KMS-11 (cell line): ENCODE measurements at regions not wholly inside any gene's neighbourhood (a gene's known extent, or its start where the extent isn't known, plus 50 kb on each side); places are given as distances from the start of the nearest gene placed in this dataset.
A peak's percentile ranks its signal among the peaks of the same experiment; 100 is the strongest.

Experiments used
- H2AFZ ChIP-seq: fragments of 200-600 bp; sonication (generic); 2 replicates; pipeline ENCODE4 v1.6.1; 2016; ENCODE audit warnings: antibody characterized with exemption, mixed run types, low read depth
- H3K27ac ChIP-seq: fragments of 200-600 bp; sonication (generic); 2 replicates; pipeline ENCODE4 v1.6.1; 2016; ENCODE audit warnings: mild to moderate bottlenecking, mixed run types
- H3K27me3 ChIP-seq: fragments of 200-600 bp; sonication (generic); 2 replicates; pipeline ENCODE4 v1.6.1; 2017; ENCODE audit warnings: mild to moderate bottlenecking, low read depth, mixed run types, moderate library complexity; ENCODE audit not compliant: insufficient read depth
- H3K36me3 ChIP-seq: fragments of 200-600 bp; sonication (generic); 2 replicates; pipeline ENCODE4 v1.6.1; 2017; ENCODE audit warnings: mild to moderate bottlenecking, mixed run types; ENCODE audit not compliant: insufficient read depth
- H3K4me1 ChIP-seq: fragments of 200-600 bp; sonication (generic); 2 replicates; pipeline ENCODE4 v1.6.1; 2016; ENCODE audit warnings: mild to moderate bottlenecking, low read depth, mixed run types; ENCODE audit not compliant: poor library complexity, severe bottlenecking
- H3K4me2 ChIP-seq: fragments of 200-600 bp; sonication (generic); 2 replicates; pipeline ENCODE4 v1.7.0; 2016; ENCODE audit warnings: mild to moderate bottlenecking, mixed run types
- H3K4me3 ChIP-seq: fragments of 200-600 bp; sonication (generic); IDR thresholded peaks from 2 replicates; pipeline ENCODE4 v1.6.1; 2017; ENCODE audit warnings: low read depth, low read length, mixed read lengths; ENCODE audit not compliant: insufficient read depth
- H3K79me2 ChIP-seq: fragments of 200-600 bp; sonication (generic); 2 replicates; pipeline ENCODE4 v1.6.1; 2016; ENCODE audit warnings: low read depth, mixed run types; ENCODE audit not compliant: insufficient read depth
- H3K9ac ChIP-seq: fragments of 200-600 bp; sonication (generic); 2 replicates; pipeline ENCODE4 v1.6.1; 2016; ENCODE audit warnings: mild to moderate bottlenecking, mixed run types
- H4K20me1 ChIP-seq: fragments of 200-600 bp; sonication (generic); 2 replicates; pipeline ENCODE4 v1.6.1; 2016; ENCODE audit warnings: mild to moderate bottlenecking, mixed run types; ENCODE audit not compliant: insufficient read depth
- CTCF ChIP-seq: fragments of 200-600 bp; sonication (generic); conservative IDR thresholded peaks from 2 replicates; pipeline ENCODE4 v1.6.1; 2017; ENCODE audit warnings: low read depth, mild to moderate bottlenecking, antibody characterized with exemption, low read length, moderate library complexity, mixed read lengths

DNA sequence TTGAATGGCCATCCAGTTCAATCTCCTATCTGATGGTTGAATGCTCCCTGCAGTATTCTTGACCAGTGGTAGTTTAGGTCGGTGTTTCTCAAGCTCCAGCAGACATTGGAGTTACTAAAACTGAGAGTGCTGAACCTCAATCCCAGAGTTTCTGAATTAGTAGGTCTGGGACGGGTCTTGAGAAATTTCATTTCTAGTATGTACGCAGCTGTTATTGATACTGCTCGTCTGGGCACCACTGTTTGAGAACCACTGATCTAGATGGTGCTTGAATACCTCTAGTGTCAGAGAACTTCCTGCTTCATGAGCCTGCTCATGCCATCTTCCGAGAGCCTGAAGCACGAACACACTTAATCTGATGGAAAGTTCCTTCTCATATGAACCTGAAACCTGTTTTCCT, 99.4 kb upstream of the CREB5 start:
- no peaks in the 10 kb centered on the region for H3K79me2 ChIP-seq
- H3K4me3 ChIP-seq: no peak overlapping the region
- no peak for TF ChIP-seq CTCF
- no peaks in the 10 kb centered on the region; the same call in 1 of the 2 replicates for H3K27me3 ChIP-seq
- no peaks in the 10 kb centered on the region for H4K20me1 ChIP-seq
- no peaks in the 10 kb centered on the region for H3K36me3 ChIP-seq
- peaks cover 29% of the 10 kb centered on the region for H3K4me1 ChIP-seq
- no peak overlapping the region for H3K9ac ChIP-seq
- no peak overlapping the region for H3K4me2 ChIP-seq
- H2AFZ ChIP-seq: no peak overlapping the region
- no peak overlapping the region for H3K27ac ChIP-seq

DNA sequence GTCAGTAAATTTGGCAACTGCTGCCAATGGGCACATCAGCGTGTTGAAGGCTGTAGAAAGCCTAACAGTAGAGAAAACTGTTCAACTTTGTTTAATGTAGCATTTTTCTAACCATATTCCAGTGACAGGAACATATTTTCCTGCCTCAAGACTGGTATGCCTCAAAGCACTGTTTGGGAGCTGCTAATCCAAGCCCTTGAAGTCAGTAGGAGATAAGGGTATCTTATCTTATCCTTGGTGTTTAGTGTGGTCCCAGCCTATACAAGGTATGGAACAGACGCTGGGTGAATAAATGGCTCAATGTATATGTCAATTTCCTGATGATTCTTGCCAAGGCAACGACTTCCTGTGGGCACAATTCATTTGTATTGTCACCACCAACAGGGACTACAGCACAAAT, 97.5 kb upstream of the CREB5 start:
- TF ChIP-seq CTCF: no peak
- Histone ChIP-seq H2AFZ (no peak overlapping the region), H3K9ac (no peak overlapping the region)

DNA sequence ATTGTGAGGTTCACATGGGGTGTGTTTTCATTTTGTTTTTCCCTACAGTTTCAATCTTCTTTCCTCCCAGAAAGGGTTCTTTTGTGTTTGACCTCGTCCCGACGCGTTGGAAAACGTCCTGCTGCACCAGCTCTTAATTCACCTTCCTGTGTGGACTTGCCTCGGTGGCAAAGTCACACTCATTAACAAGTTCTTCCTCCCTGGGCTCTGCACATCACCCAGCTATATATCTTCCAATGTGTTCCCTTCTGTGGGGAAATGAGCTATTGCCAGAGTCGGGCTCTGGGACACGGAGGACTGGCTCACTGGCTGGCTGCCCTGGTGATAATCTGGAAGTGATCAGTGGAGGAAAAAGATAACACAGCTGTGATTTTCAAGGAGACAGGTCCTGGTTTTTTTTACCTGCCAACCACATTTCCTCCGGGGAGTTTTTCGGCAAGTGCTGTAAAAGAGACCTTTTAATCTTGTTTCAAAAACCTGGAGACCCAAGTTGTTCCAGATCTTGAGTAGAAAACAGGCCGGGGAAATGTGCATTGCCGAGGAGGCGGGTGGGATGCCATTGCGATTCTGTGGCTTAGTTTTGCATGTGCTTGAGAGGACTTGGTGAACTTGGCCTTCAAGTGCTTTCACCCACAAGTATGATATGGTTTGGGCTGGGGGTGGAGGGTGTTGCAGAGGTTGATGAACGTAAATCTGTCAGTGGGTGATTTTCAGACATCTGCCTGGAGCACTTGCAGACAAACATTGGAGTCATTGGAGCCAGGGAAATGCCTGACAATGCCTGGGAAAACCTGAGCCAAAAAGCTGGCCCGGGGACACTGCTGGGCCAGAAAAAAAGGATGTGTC, 96.5 kb upstream of the CREB5 start:
- Histone ChIP-seq H4K20me1 (no peaks in the 10 kb centered on the region), H2AFZ (peak overlapping the region; percentile 12; the same call in 1 of the 2 replicates), H3K4me2 (peak overlapping the region; percentile 77), H3K4me1 (peaks cover 32% of the 10 kb centered on the region), H3K79me2 (no peaks in the 10 kb centered on the region), H3K4me3 (no peak overlapping the region), H3K27me3 (no peaks in the 10 kb centered on the region; the same call in 1 of the 2 replicates), H3K27ac (peak overlapping the region; percentile 29; the same call in 1 of the 2 replicates), H3K9ac (no peak overlapping the region), H3K36me3 (no peaks in the 10 kb centered on the region)
- no peak for TF ChIP-seq CTCF

More for the DNA sequence above, 97.5 kb upstream of the CREB5 start:
- peaks cover 32% of the 10 kb centered on the region for H3K4me1 ChIP-seq
- H3K27me3 ChIP-seq: no peaks in the 10 kb centered on the region; the same call in 1 of the 2 replicates
- no peak overlapping the region for H3K27ac ChIP-seq
- H3K79me2 ChIP-seq: no peaks in the 10 kb centered on the region
- H3K4me3 ChIP-seq: no peak overlapping the region
- no peak overlapping the region for H3K4me2 ChIP-seq
- no peaks in the 10 kb centered on the region for H4K20me1 ChIP-seq
- H3K36me3 ChIP-seq: no peaks in the 10 kb centered on the region

- Histone ChIP-seq H3K36me3 (no peaks in the 10 kb centered on the region), H3K4me3 (no peak overlapping the region), H3K27ac (peak overlapping the region; percentile 29; the same call in 1 of the 2 replicates), H3K27me3 (no peaks in the 10 kb centered on the region; the same call in 1 of the 2 replicates), H3K79me2 (no peaks in the 10 kb centered on the region), H2AFZ (0 out of 2 replicates have a peak overlapping the region, but pooled peaks have one; percentile 12), H3K4me2 (peak overlapping the region; percentile 77), H3K9ac (no peak overlapping the region), H4K20me1 (no peaks in the 10 kb centered on the region), H3K4me1 (peaks cover 32% of the 10 kb centered on the region)
- no peak for TF ChIP-seq CTCF
Observed at GRCh38 chr7:28316489-28316888, 95.8 kb upstream of the CREB5 start.
